IMR-90 (cell line): ENCODE measurements at regions not wholly inside any gene's neighbourhood (a gene's known extent, or its start where the extent isn't known, plus 50 kb on each side); places are given as distances from the start of the nearest gene placed in this dataset.

Source experiments
- BHLHE40 ChIP-seq: fragments of 150-350 bp; IDR thresholded peaks from 2 replicates; pipeline ENCODE4 v1.6.1; 2016; ENCODE audit warnings: mild to moderate bottlenecking, low read depth, low read length
- CEBPB ChIP-seq: IDR thresholded peaks from 2 replicates; pipeline ENCODE4 v1.6.1; 2012; ENCODE audit warnings: low read depth, low read length, improper control_type of control experiment
- CTCF ChIP-seq: conservative IDR thresholded peaks from 2 replicates; pipeline ENCODE4 v1.5.1; 2012; ENCODE audit warnings: mild to moderate bottlenecking, low read depth, low read length, improper control_type of control experiment
- FOS ChIP-seq: fragments of 150-350 bp; IDR thresholded peaks from 2 replicates; pipeline ENCODE4 v1.6.1; 2016; ENCODE audit warnings: low read depth, low read length
- MAFK ChIP-seq: IDR thresholded peaks from 2 replicates; pipeline ENCODE4 v1.6.1; 2012; ENCODE audit warnings: low read depth, low read length, improper control_type of control experiment
- MAZ ChIP-seq: IDR thresholded peaks from 2 replicates; pipeline ENCODE4 v1.6.1; 2012; ENCODE audit warnings: low read depth, mild to moderate bottlenecking, low read length, improper control_type of control experiment, moderate library complexity, borderline replicate concordance
- MXI1 ChIP-seq: IDR thresholded peaks from 2 replicates; pipeline ENCODE4 v1.6.1; 2012; ENCODE audit warnings: low read depth, mild to moderate bottlenecking, low read length, moderate library complexity, borderline replicate concordance
- NFE2L2 ChIP-seq: fragments of 150-350 bp; IDR thresholded peaks from 2 replicates; pipeline ENCODE4 v1.6.1; 2016; ENCODE audit warnings: low read depth, mild to moderate bottlenecking, low read length
- POLR2A ChIP-seq: IDR thresholded peaks from 2 replicates; pipeline ENCODE4 v1.6.1; 2012; ENCODE audit warnings: mild to moderate bottlenecking, low read depth, low read length
- RAD21 ChIP-seq: IDR thresholded peaks from 2 replicates; pipeline ENCODE4 v1.6.1; 2012; ENCODE audit warnings: low read length, improper control_type of control experiment
- RCOR1 ChIP-seq: IDR thresholded peaks from 2 replicates; pipeline ENCODE4 v1.6.1; 2012; ENCODE audit warnings: mild to moderate bottlenecking, low read length, improper control_type of control experiment; ENCODE audit not compliant: insufficient replicate concordance
- SMC3 ChIP-seq: fragments of 150-350 bp; IDR thresholded peaks from 2 replicates; pipeline ENCODE4 v1.6.1; 2016; ENCODE audit warnings: low read depth, mild to moderate bottlenecking, antibody characterized with exemption, low read length, moderate library complexity
- USF2 ChIP-seq: fragments of 150-350 bp; IDR thresholded peaks from 2 replicates; pipeline ENCODE4 v1.6.1; 2017; ENCODE audit warnings: mild to moderate bottlenecking, antibody characterized with exemption, low read length, low read depth

- TF ChIP-seq CTCF (no peak), CEBPB (no peak), RAD21 (no peak), NFE2L2 (no peak), MAZ (no peak), USF2 (no peak), BHLHE40 (no peak), MAFK (no peak), POLR2A (no peak), FOS (no peak), RCOR1 (no peak), SMC3 (no peak), MXI1 (no peak)
These were observed 289.3 kb upstream of the TNP1 start for GRCh38 chr2:217149087-217149660.
